K562 (cell line): ENCODE measurements at regions not wholly inside any gene's neighbourhood (a gene's known extent, or its start where the extent isn't known, plus 50 kb on each side); places are given as distances from the start of the nearest gene placed in this dataset.

Experiments
- ATAC-seq: fragments of 200-7000 bp; cut with Tn5 transposase; 3 replicates; pipeline ENCODE4 v1.9.1; 2020; ENCODE audit warnings: moderate library complexity
- BruUV-seq: library from RNA; stranded (reverse); fragments of 400-500 nt; replicated peaks from 2 replicates; lab custom pipeline; 2021; lab: Mats Ljungman, UMichigan
- CTCF ChIA-PET: fragments of 300-600 bp; formaldehyde crosslinking; extraction: SDS; loops from one replicate; lab custom pipeline; 2021; ENCODE audit warnings: low intra/inter-chr PET ratio; lab: Yijun Ruan, JAX
- POLR2A ChIA-PET: fragments of 300-600, 350-650 bp; sonication (Branson Sonifier 250); formaldehyde crosslinking; extraction: SDS; loops from one replicate; lab custom pipeline; 2021; ENCODE audit warnings: antibody characterized with exemption, inconsistent platforms; lab: Yijun Ruan, JAX
- DNase-seq, 4 experiments: peaks; one replicate each; pipeline versions ENCODE4 v3.0.0 to v3.0.0-alpha.2; 2011 to 2018; ENCODE audit warnings: low spot score in 3 of 4, mixed read lengths in 3 of 4; ENCODE audit errors: extremely low read depth in 1 of 4
- FAIRE-seq: peaks from 2 replicates; lab custom pipeline; 2011; peaks lifted over from hg19 to GRCh38; lab: Jason Lieb, UNC
- H2AFZ ChIP-seq: 2 replicates; pipeline ENCODE4 v1.6.0; 2011; ENCODE audit warnings: low read depth, low read length, control low read depth, inconsistent platforms
- H3K27ac ChIP-seq: fragments of 200-600 bp; 3 replicates; pipeline ENCODE4 v1.8.0; 2011; ENCODE audit warnings: low read depth, mild to moderate bottlenecking, control low read depth, inconsistent platforms, low read length, moderate library complexity, mixed read lengths; ENCODE audit errors: extremely low read depth
- H3K27me3 ChIP-seq, 2 experiments: fragments of 300-600 bp in 1 of 2; 2 replicates in 1 of 2; 3 replicates in 1 of 2; pipeline versions ENCODE4 v1.6.0 to v1.8.0; 2011; ENCODE audit warnings: inconsistent platforms in 2 of 2, low read length in 2 of 2, mild to moderate bottlenecking in 1 of 2, mixed read lengths in 1 of 2, moderate library complexity in 1 of 2; ENCODE audit not compliant: control insufficient read depth in 2 of 2, insufficient read depth in 2 of 2
- H3K36me3 ChIP-seq: fragments of 300-600 bp; 3 replicates; pipeline ENCODE4 v1.8.0; 2011; ENCODE audit warnings: mild to moderate bottlenecking, low read length, inconsistent platforms; ENCODE audit not compliant: control insufficient read depth, insufficient read depth
- H3K4me1 ChIP-seq, 2 experiments: fragments of 200-600 bp in 1 of 2; replicated peaks in 1 of 2; 2 replicates in 1 of 2; 3 replicates in 1 of 2; pipeline versions ENCODE4 v1.5.1 to v1.8.0; 2011; ENCODE audit warnings: inconsistent platforms in 2 of 2, low read length in 2 of 2, mild to moderate bottlenecking in 1 of 2, mixed read lengths in 1 of 2, moderate library complexity in 1 of 2; ENCODE audit not compliant: control insufficient read depth in 2 of 2, insufficient read depth in 2 of 2
- H3K4me2 ChIP-seq: 2 replicates; pipeline ENCODE4 v1.6.1; 2011; ENCODE audit warnings: low read length, control low read depth, inconsistent platforms, mixed read lengths; ENCODE audit not compliant: insufficient read depth
- H3K4me3 ChIP-seq: fragments of 200-600 bp; sonication (generic), shearing (Covaris generic); 2 replicates; pipeline ENCODE4 v1.5.1; 2016; ENCODE audit warnings: control low read depth, inconsistent platforms
- H3K79me2 ChIP-seq: fragments of 200-600 bp; 3 replicates; pipeline ENCODE4 v1.8.0; 2011; ENCODE audit warnings: low read length, inconsistent platforms; ENCODE audit not compliant: control insufficient read depth, insufficient read depth
- H3K9ac ChIP-seq, 2 experiments: 2 replicates each; pipeline versions ENCODE4 v1.6.0 to v1.6.1; 2011; ENCODE audit warnings: low read depth in 2 of 2, low read length in 2 of 2, control low read depth in 1 of 2, inconsistent platforms in 1 of 2, mild to moderate bottlenecking in 1 of 2, mixed read lengths in 1 of 2; ENCODE audit not compliant: insufficient read depth in 1 of 2
- H3K9me1 ChIP-seq: one replicate; pipeline ENCODE4 v1.6.0; 2011; ENCODE audit warnings: inconsistent platforms, mild to moderate bottlenecking, low read length, moderate library complexity; ENCODE audit not compliant: control insufficient read depth, insufficient read depth
- H3K9me3 ChIP-seq: replicated peaks from 2 replicates; pipeline ENCODE4 v1.5.1; 2011; ENCODE audit warnings: low read depth, low read length, inconsistent platforms; ENCODE audit not compliant: control insufficient read depth, insufficient read depth
- H4K20me1 ChIP-seq: replicated peaks from 2 replicates; pipeline ENCODE4 v1.6.1; 2011; ENCODE audit warnings: low read length, inconsistent platforms, mixed read lengths; ENCODE audit not compliant: control insufficient read depth, insufficient read depth
- ARID2 ChIP-seq: fragments of 450-650 bp; IDR thresholded peaks from 2 replicates; pipeline ENCODE4 v1.6.1; 2017; ENCODE audit warnings: antibody characterized with exemption, mild to moderate bottlenecking
- EGR1 ChIP-seq: fragments of 450-650 bp; conservative IDR thresholded peaks from 2 replicates; pipeline ENCODE4 v1.6.1; 2017; ENCODE audit warnings: mild to moderate bottlenecking
- ELF1 ChIP-seq: fragments of 200-800 bp; sonication (Bioruptor generic); IDR thresholded peaks from 2 replicates; pipeline ENCODE4 v1.6.1; 2016; ENCODE audit warnings: missing genetic modification characterization, missing compliant biosample characterization
- MECOM ChIP-seq: fragments of 250-450 bp; sonication (Bioruptor Pico); IDR thresholded peaks from 2 replicates; pipeline ENCODE4 v1.8.0; 2022; ENCODE audit warnings: inconsistent platforms
- PURB ChIP-seq: sonication (generic); formaldehyde crosslinking; IDR thresholded peaks from 2 replicates; pipeline ENCODE4 v1.9.0; 2021; ENCODE audit warnings: low read depth, mild to moderate bottlenecking, missing genetic modification reagents
- SLC30A9 ChIP-seq: fragments of 250-450 bp; sonication (Bioruptor Pico); IDR thresholded peaks from 2 replicates; pipeline ENCODE4 v1.8.0; 2022; ENCODE audit warnings: mild to moderate bottlenecking, moderate library complexity
- STAG1 ChIP-seq: sonication (generic); formaldehyde crosslinking; IDR thresholded peaks from 2 replicates; pipeline ENCODE4 v1.5.0; 2020; ENCODE audit warnings: missing genetic modification reagents, borderline replicate concordance
- TARDBP ChIP-seq: fragments of 450-650 bp; IDR thresholded peaks from 2 replicates; pipeline ENCODE4 v1.6.1; 2016
- ZFP1 ChIP-seq: fragments of 450-650 bp; formaldehyde crosslinking; IDR thresholded peaks from 2 replicates; pipeline ENCODE4 v1.4.0; 2020; ENCODE audit warnings: mild to moderate bottlenecking, mixed read lengths
- ZNF436 ChIP-seq: fragments of 250-450, 450-650 bp; sonication (Bioruptor Pico); formaldehyde crosslinking; IDR thresholded peaks from 2 replicates; pipeline ENCODE4 v1.7.0; 2020; ENCODE audit warnings: mild to moderate bottlenecking
- WGBS: fragments of 100-300 bp; shearing (Covaris generic); methylation state at CpG from one replicate; pipeline ENCODE4 v1.1.6; 2016; ENCODE audit warnings: low coverage, mixed read lengths; ENCODE audit not compliant: insufficient coverage; ENCODE audit errors: missing lambda C conversion rate; 5-methylcytosine and 5-hydroxymethylcytosine counted together
- in situ Hi-C: fragments of 300-500 bp; cut with MboI; formaldehyde crosslinking; loops from 4 replicates; pipeline ENCODE4 v1.15.0; 2018; ENCODE audit warnings: inconsistent platforms, mixed read lengths
- intact Hi-C: fragments of 100-400 bp; cut with micrococcal nuclease; formaldehyde crosslinking; loops from 2 replicates; pipeline ENCODE4 v1.14.2; 2022
- TF ChIP-seq, protein P1 (sequence below): fragments of 450-650 bp; formaldehyde crosslinking; IDR thresholded peaks from 2 replicates; pipeline ENCODE4 v1.4.0; 2020; ENCODE audit warnings: mild to moderate bottlenecking, moderate library complexity
- TF ChIP-seq, protein P2 (sequence below): sonication (generic); formaldehyde crosslinking; IDR thresholded peaks from 2 replicates; pipeline ENCODE4 v1.8.0; 2022; ENCODE audit warnings: mild to moderate bottlenecking, low read depth, missing genetic modification reagents

DNA sequence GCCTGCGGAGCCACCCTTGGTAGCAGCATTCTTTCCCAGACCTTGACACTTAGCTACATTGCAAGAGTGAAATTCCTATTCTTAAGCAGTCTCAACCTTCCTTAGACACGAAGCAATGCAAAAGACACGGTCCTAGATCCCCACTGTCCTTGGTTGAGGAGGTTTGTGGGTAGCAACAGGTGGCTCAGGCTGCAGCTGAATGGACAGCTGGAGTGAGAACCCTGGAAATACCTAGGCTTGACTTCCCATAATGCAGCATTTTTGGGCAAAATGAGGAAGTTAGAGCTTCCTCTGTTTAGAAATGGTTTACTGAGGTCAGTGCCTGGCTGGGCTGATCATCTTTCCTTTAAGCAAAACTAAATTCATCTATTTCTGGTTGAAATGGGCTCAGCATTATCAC lies 296.6 kb downstream of the RFC3 start (continued):
- TF ChIP-seq, protein P1, sequence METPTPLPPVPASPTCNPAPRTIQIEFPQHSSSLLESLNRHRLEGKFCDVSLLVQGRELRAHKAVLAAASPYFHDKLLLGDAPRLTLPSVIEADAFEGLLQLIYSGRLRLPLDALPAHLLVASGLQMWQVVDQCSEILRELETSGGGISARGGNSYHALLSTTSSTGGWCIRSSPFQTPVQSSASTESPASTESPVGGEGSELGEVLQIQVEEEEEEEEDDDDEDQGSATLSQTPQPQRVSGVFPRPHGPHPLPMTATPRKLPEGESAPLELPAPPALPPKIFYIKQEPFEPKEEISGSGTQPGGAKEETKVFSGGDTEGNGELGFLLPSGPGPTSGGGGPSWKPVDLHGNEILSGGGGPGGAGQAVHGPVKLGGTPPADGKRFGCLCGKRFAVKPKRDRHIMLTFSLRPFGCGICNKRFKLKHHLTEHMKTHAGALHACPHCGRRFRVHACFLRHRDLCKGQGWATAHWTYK: no peak
- TF ChIP-seq TARDBP (no peak), EGR1 (no peak), ARID2 (no peak), ZFP1 (no peak), PURB (CRISPR knock-in tag) (no peak), MECOM (CRISPR knock-in tag) (no peak), STAG1 (no peak)

DNA sequence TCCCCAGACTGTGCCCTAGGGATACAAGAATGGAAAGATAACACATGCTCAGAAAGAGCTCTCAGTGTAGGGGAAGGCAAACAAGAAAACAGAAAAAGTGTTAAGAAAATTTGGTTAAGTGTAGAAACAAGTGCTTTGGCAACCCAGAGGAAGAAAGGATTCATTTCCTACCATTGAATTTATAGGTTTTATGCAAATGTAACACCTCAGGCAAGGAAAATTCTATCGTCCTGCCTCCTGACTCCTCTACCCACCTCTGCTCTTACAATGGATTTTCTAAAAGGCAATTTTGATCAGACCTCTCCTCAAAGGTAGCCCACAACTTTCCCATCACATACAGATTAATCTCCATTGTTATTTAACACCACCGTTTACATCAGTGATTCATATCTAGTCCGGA lies 298.7 kb downstream of the RFC3 start:
- no peaks in the 10 kb centered on the region for H3K4me1 ChIP-seq
- H3K9ac ChIP-seq: no peak overlapping the region
- no TSS peak for BruUV-seq
- no peak overlapping the region for H3K4me3 ChIP-seq
- no peaks in the 10 kb centered on the region for H3K9me1 ChIP-seq
- no peaks in the 10 kb centered on the region for H3K36me3 ChIP-seq
- in situ Hi-C loops (no loop called here), intact Hi-C loops (no loop called here)
- no peak for FAIRE-seq
- H3K79me2 ChIP-seq: no peaks in the 10 kb centered on the region
- H3K9me3 ChIP-seq: no peaks in the 10 kb centered on the region
- no peak overlapping the region for H2AFZ ChIP-seq
- H3K4me2 ChIP-seq: no peak overlapping the region
- H4K20me1 ChIP-seq: no peaks in the 10 kb centered on the region
- H3K27me3 ChIP-seq: no peaks in the 10 kb centered on the region
- POLR2A ChIA-PET: no interaction called here
- no peak overlapping the region for H3K27ac ChIP-seq
- no peak for DNase-seq
- WGBS: 0% methylated on average over 1 of the region's 3 CpGs
- CTCF ChIA-PET: no interaction called here
- no peak for ATAC-seq
- TF ChIP-seq, protein P2, sequence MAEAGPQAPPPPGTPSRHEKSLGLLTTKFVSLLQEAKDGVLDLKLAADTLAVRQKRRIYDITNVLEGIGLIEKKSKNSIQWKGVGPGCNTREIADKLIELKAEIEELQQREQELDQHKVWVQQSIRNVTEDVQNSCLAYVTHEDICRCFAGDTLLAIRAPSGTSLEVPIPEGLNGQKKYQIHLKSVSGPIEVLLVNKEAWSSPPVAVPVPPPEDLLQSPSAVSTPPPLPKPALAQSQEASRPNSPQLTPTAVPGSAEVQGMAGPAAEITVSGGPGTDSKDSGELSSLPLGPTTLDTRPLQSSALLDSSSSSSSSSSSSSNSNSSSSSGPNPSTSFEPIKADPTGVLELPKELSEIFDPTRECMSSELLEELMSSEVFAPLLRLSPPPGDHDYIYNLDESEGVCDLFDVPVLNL (CRISPR knock-in tag): no peak
- TF ChIP-seq SLC30A9 (CRISPR knock-in tag) (no peak), ELF1 (tag) (no peak), ZNF436 (CRISPR knock-in tag) (no peak)
